ENCODE measurements at regions not wholly inside any gene's neighbourhood (a gene's known extent, or its start where the extent isn't known, plus 50 kb on each side); places are given as distances from the start of the nearest gene placed in this dataset.

GRCh38 chr7:130937016-130937415 is 203.0 kb upstream of the KLF14 start:
- TF ChIP-seq POLR2A (IDR thresholded peaks at IDR 0.05; ENCODE audit: low read depth, low read length) = no peak
- TF ChIP-seq, protein P1, sequence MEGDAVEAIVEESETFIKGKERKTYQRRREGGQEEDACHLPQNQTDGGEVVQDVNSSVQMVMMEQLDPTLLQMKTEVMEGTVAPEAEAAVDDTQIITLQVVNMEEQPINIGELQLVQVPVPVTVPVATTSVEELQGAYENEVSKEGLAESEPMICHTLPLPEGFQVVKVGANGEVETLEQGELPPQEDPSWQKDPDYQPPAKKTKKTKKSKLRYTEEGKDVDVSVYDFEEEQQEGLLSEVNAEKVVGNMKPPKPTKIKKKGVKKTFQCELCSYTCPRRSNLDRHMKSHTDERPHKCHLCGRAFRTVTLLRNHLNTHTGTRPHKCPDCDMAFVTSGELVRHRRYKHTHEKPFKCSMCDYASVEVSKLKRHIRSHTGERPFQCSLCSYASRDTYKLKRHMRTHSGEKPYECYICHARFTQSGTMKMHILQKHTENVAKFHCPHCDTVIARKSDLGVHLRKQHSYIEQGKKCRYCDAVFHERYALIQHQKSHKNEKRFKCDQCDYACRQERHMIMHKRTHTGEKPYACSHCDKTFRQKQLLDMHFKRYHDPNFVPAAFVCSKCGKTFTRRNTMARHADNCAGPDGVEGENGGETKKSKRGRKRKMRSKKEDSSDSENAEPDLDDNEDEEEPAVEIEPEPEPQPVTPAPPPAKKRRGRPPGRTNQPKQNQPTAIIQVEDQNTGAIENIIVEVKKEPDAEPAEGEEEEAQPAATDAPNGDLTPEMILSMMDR (IDR thresholded peaks at IDR 0.05; ENCODE audit: extremely low read depth in 1 of 2, insufficient read depth in 1 of 2, low read depth in 1 of 2, low read length in 2 of 2) = no peak
- no peak for TF ChIP-seq EZH2 (IDR thresholded peaks at IDR 0.05; ENCODE audit: borderline replicate concordance, low read depth, low read length, severe bottlenecking)
- TF ChIP-seq MYC (IDR thresholded peaks at IDR 0.05; ENCODE audit: low read depth, low read length) = no peak
- no peak for TF ChIP-seq POLR2AphosphoS5 (IDR thresholded peaks at IDR 0.05; ENCODE audit: insufficient read depth, low read depth, low read length)
- no peak for TF ChIP-seq MAX (IDR thresholded peaks at IDR 0.05; ENCODE audit: insufficient read depth, insufficient read length)
- no peak for TF ChIP-seq GATA2 (IDR thresholded peaks at IDR 0.05; ENCODE audit: insufficient read depth, insufficient read length, low read depth, low read length)
